ENCODE measurements at regions not wholly inside any gene's neighbourhood (a gene's known extent, or its start where the extent isn't known, plus 50 kb on each side); places are given as distances from the start of the nearest gene placed in this dataset.
A peak's percentile ranks its signal among the peaks of the same experiment; 100 is the strongest.

DNA sequence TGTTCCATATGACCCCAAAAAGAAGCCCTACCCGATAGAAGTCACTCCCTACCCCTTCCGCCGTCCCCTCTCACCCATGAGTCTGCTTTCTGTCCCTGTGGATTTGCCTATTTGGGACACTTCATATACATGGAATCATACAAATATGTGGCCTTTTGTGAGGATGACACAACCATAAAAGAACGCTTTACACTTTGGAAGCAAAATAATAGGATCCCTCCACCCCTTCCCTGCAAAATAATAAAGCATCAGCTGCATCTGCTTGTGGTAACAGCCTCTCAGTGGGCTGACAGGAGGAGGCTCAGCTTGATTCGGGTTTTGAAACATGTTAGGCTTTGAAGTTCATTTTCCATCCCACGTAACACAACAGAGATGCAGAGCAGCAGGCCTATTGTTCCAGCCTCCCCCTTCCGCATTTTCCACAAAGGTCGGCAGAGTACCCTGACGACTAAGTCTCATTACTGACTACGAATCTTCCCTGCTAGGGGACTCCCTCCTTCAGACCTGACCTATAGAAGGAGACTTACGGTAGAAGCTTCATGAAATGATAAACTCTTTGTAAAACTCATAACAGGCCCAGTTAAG, 99.1 kb downstream of the ALDH8A1 start:
- H3K4me3 ChIP-seq (ENCODE audit: low read depth, low read length): no peak overlapping the region
- DNase-seq (ENCODE audit: low read depth): peak; percentile 86
- TF ChIP-seq, protein P1, sequence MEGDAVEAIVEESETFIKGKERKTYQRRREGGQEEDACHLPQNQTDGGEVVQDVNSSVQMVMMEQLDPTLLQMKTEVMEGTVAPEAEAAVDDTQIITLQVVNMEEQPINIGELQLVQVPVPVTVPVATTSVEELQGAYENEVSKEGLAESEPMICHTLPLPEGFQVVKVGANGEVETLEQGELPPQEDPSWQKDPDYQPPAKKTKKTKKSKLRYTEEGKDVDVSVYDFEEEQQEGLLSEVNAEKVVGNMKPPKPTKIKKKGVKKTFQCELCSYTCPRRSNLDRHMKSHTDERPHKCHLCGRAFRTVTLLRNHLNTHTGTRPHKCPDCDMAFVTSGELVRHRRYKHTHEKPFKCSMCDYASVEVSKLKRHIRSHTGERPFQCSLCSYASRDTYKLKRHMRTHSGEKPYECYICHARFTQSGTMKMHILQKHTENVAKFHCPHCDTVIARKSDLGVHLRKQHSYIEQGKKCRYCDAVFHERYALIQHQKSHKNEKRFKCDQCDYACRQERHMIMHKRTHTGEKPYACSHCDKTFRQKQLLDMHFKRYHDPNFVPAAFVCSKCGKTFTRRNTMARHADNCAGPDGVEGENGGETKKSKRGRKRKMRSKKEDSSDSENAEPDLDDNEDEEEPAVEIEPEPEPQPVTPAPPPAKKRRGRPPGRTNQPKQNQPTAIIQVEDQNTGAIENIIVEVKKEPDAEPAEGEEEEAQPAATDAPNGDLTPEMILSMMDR (IDR thresholded peaks at IDR 0.05; ENCODE audit: low read depth, low read length, missing control alignments): no peak
- in situ Hi-C loops (cut with HindIII; ENCODE audit: low sequenced_read_pairs): no loop called here

DNA sequence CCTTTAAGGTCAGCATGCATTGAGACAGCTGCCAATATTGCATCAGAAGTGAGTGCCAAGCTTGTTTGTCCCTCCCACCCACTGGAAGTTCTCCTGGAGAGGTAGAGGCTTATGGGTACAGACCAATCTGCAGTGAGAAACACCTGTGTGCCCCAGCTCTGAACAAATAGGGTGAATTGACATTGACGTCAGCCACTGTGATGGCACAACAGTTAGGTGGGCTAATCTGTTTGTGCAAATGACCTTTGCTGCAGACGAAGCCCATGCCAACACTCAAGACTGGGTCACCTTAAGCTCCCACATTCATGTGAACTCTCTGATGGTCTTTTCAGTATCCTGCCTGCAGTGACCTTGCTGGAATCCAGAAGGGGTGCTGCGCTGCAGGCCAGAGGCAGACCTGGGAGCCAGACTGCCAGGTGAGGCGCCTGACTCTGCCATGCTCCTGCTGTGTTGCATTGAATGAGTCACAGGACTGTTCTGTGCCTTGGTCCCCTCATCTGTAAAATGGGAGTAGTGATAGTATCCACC, 99.9 kb downstream of the ALDH8A1 start:
- in situ Hi-C loops (cut with HindIII; ENCODE audit: low sequenced_read_pairs): no loop called here
- no peak for DNase-seq (ENCODE audit: low read depth)
- TF ChIP-seq, protein P1 (IDR thresholded peaks at IDR 0.05; ENCODE audit: low read depth, low read length, missing control alignments): no peak
- H3K4me3 ChIP-seq (ENCODE audit: low read depth, low read length): no peak overlapping the region

DNA sequence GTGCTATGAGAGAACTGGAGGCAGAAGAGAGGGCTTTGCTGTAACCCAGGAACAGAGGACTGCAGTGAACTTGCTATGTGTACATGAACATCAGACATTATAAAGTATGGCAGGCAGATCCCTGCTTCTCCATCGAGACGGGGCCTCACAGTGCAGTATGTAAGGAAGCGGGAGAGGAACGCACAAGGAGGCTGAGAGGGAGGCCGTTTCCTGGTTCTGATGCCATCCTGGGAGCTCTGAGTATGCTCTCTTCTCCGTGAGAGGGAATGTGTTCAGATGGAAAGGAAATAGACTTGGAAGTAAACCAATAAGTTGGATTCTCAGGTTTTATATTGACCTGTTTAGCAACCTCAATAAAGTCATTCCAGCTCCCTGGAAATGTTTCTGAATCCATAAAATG, 101.8 kb downstream of the ALDH8A1 start:
- no peak overlapping the region for H3K4me3 ChIP-seq (ENCODE audit: low read depth, low read length)
- in situ Hi-C loops (cut with HindIII; ENCODE audit: low sequenced_read_pairs): no loop called here
- no peak for DNase-seq (ENCODE audit: low read depth)
- TF ChIP-seq, protein P1 (IDR thresholded peaks at IDR 0.05; ENCODE audit: low read depth, low read length, missing control alignments): no peak

DNA sequence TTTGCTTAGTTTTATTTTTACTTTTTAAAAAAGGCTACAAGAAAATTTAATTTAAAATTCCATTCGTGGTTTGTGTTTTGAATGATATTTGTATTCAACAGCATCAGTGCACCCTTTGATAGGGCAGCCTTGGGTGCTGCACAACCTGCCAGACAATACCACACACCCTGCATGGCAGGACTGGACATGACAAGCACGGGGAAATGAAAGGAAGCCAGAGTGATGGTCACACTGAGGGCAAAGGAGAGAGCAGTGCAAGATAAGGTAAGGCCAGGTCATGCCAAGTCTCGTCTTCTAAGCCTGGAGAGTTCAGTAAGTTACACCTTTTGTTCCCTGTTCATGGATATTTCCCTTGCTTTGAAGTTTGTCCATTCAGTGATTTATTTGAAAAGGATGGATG, 103.0 kb downstream of the ALDH8A1 start:
- TF ChIP-seq, protein P1 (IDR thresholded peaks at IDR 0.05; ENCODE audit: low read depth, low read length, missing control alignments): no peak
- DNase-seq (ENCODE audit: low read depth): no peak
- no peak overlapping the region for H3K4me3 ChIP-seq (ENCODE audit: low read depth, low read length)
- in situ Hi-C loops (cut with HindIII; ENCODE audit: low sequenced_read_pairs): no loop called here

DNA sequence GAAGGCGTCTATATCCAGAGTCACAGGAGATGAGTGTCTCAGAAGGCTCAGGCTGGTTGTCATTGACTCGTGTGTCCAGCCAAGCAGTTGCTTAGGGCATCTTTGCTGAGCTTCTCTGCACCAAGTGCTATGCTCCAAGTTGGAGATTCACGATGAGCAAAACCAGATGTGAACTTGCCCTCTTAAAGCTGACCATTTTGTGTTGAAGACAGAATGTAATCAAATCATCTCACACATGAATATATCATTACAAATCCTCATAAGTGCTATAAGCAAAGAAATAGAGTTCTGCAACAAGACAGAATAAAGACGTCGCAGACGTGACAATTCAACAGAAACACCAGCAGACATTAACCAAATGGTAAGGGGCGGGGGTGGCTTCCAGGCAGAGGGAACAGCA, 103.9 kb downstream of the ALDH8A1 start:
- in situ Hi-C loops (cut with HindIII; ENCODE audit: low sequenced_read_pairs): no loop called here
- TF ChIP-seq, protein P1 (IDR thresholded peaks at IDR 0.05; ENCODE audit: low read depth, low read length, missing control alignments): no peak
- DNase-seq (ENCODE audit: low read depth): no peak
- no peak overlapping the region for H3K4me3 ChIP-seq (ENCODE audit: low read depth, low read length)

DNA sequence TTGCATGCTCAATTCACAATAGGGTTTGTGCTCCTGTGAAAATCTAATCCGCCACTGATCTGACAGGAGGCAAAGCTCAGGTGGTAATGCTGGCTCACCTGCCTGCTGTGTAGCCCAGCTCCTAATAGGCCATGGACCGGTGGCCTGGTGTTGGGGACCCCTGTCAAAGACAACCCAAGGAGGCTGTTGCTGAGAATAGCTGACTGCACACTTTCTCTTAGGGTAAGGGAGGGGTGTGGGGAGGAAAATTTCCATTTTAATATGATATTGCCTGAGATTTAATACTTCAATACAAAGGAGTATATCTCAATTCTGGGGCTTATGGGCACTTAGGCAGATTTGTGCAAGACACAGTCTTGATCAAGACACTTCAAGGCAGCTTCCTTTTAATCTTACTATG, 105.8 kb downstream of the ALDH8A1 start:
- in situ Hi-C loops (cut with HindIII; ENCODE audit: low sequenced_read_pairs): loop anchor here (5.0 kb wide), 1 partner anchor 73 kb away; no protein-coding TSS in a partner anchor
- no peak overlapping the region for H3K4me3 ChIP-seq (ENCODE audit: low read depth, low read length)
- TF ChIP-seq, protein P1 (IDR thresholded peaks at IDR 0.05; ENCODE audit: low read depth, low read length, missing control alignments): no peak
- no peak for DNase-seq (ENCODE audit: low read depth)
